Transverse colon (tissue), 4 donors: ENCODE measurements at regions not wholly inside any gene's neighbourhood (a gene's known extent, or its start where the extent isn't known, plus 50 kb on each side); places are given as distances from the start of the nearest gene placed in this dataset.

ENCODE experiments used
- POLR2A ChIP-seq: fragments of 450-650 bp; IDR thresholded peaks from one replicate; pipeline ENCODE4 v1.6.1; 2016; ENCODE audit warnings: antibody characterized with exemption, mild to moderate bottlenecking, moderate library complexity
- POLR2AphosphoS5 ChIP-seq, 3 donors: sonication (generic); formaldehyde crosslinking; IDR thresholded peaks; one replicate each; pipeline ENCODE4 v1.6.1; 2016; ENCODE audit warnings: antibody characterized with exemption in 3 of 3
- TF ChIP-seq, protein P1 (sequence below), 5 experiments: fragments of 200-600 bp in 3 of 5; fragments of 450-650 bp in 2 of 5; sonication (generic) in 3 of 5; IDR thresholded peaks; 1 replicate in 2 of 5; 2 replicates in 3 of 5; pipeline ENCODE4 v1.5.1; 2016 to 2017; ENCODE audit warnings: antibody characterized with exemption in 5 of 5, inconsistent platforms in 3 of 5, mild to moderate bottlenecking in 2 of 5, moderate library complexity in 1 of 5

GRCh38 chr3:24550588-24550987, 55.9 kb upstream of the THRB start:
- TF ChIP-seq, protein P1, sequence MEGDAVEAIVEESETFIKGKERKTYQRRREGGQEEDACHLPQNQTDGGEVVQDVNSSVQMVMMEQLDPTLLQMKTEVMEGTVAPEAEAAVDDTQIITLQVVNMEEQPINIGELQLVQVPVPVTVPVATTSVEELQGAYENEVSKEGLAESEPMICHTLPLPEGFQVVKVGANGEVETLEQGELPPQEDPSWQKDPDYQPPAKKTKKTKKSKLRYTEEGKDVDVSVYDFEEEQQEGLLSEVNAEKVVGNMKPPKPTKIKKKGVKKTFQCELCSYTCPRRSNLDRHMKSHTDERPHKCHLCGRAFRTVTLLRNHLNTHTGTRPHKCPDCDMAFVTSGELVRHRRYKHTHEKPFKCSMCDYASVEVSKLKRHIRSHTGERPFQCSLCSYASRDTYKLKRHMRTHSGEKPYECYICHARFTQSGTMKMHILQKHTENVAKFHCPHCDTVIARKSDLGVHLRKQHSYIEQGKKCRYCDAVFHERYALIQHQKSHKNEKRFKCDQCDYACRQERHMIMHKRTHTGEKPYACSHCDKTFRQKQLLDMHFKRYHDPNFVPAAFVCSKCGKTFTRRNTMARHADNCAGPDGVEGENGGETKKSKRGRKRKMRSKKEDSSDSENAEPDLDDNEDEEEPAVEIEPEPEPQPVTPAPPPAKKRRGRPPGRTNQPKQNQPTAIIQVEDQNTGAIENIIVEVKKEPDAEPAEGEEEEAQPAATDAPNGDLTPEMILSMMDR (IDR thresholded peaks at IDR 0.05), result no peak
- TF ChIP-seq POLR2AphosphoS5 (IDR thresholded peaks at IDR 0.05) (no peak), POLR2A (no peak)
